ENCODE measurements at regions not wholly inside any gene's neighbourhood (a gene's known extent, or its start where the extent isn't known, plus 50 kb on each side); places are given as distances from the start of the nearest gene placed in this dataset.

- TF ChIP-seq, protein P1, sequence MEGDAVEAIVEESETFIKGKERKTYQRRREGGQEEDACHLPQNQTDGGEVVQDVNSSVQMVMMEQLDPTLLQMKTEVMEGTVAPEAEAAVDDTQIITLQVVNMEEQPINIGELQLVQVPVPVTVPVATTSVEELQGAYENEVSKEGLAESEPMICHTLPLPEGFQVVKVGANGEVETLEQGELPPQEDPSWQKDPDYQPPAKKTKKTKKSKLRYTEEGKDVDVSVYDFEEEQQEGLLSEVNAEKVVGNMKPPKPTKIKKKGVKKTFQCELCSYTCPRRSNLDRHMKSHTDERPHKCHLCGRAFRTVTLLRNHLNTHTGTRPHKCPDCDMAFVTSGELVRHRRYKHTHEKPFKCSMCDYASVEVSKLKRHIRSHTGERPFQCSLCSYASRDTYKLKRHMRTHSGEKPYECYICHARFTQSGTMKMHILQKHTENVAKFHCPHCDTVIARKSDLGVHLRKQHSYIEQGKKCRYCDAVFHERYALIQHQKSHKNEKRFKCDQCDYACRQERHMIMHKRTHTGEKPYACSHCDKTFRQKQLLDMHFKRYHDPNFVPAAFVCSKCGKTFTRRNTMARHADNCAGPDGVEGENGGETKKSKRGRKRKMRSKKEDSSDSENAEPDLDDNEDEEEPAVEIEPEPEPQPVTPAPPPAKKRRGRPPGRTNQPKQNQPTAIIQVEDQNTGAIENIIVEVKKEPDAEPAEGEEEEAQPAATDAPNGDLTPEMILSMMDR (IDR thresholded peaks at IDR 0.05), result no peak
- TF ChIP-seq POLR2AphosphoS5 (IDR thresholded peaks at IDR 0.05; ENCODE audit: low read depth, low read length) (no peak), TCF7L2 (IDR thresholded peaks at IDR 0.05; ENCODE audit: low read depth, low read length) (no peak)
Observed at GRCh38 chr11:112615238-112615637, 346.0 kb upstream of the NCAM1 start.
